IMR-90 (cell line): ENCODE measurements at regions not wholly inside any gene's neighbourhood (a gene's known extent, or its start where the extent isn't known, plus 50 kb on each side); places are given as distances from the start of the nearest gene placed in this dataset.

Experiments
- CEBPB ChIP-seq: IDR thresholded peaks from 2 replicates; pipeline ENCODE4 v1.6.1; 2012; ENCODE audit warnings: low read depth, low read length, improper control_type of control experiment
- POLR2A ChIP-seq: IDR thresholded peaks from 2 replicates; pipeline ENCODE4 v1.6.1; 2012; ENCODE audit warnings: mild to moderate bottlenecking, low read depth, low read length
- RCOR1 ChIP-seq: IDR thresholded peaks from 2 replicates; pipeline ENCODE4 v1.6.1; 2012; ENCODE audit warnings: mild to moderate bottlenecking, low read length, improper control_type of control experiment; ENCODE audit not compliant: insufficient replicate concordance
- TF ChIP-seq, protein P1 (sequence below): conservative IDR thresholded peaks from 2 replicates; pipeline ENCODE4 v1.5.1; 2012; ENCODE audit warnings: mild to moderate bottlenecking, low read depth, low read length, improper control_type of control experiment
- TF ChIP-seq, protein P2 (sequence below): fragments of 150-350 bp; IDR thresholded peaks from 2 replicates; pipeline ENCODE4 v1.6.1; 2016; ENCODE audit warnings: low read depth, mild to moderate bottlenecking, low read length, moderate library complexity, borderline replicate concordance

DNA sequence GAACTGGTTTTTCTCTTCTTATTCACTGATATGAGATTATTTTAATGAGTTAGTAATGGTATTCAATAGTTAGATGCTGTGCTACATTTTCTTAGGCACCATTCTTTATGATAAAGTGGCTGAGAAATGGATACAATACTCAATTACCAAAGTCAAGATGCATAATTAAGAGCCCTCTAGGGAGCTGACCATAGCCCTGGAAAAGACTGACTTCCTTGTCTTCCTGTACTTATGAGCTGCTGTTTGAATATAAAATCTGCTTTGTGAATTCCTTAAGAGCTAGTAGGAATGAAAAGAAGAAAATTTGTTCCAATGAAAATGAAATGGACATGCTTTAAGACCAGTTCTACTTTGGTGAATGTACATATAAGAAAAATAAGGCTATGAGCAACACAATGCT is 452.3 kb downstream of the KCNA4 start:
- TF ChIP-seq, protein P1, sequence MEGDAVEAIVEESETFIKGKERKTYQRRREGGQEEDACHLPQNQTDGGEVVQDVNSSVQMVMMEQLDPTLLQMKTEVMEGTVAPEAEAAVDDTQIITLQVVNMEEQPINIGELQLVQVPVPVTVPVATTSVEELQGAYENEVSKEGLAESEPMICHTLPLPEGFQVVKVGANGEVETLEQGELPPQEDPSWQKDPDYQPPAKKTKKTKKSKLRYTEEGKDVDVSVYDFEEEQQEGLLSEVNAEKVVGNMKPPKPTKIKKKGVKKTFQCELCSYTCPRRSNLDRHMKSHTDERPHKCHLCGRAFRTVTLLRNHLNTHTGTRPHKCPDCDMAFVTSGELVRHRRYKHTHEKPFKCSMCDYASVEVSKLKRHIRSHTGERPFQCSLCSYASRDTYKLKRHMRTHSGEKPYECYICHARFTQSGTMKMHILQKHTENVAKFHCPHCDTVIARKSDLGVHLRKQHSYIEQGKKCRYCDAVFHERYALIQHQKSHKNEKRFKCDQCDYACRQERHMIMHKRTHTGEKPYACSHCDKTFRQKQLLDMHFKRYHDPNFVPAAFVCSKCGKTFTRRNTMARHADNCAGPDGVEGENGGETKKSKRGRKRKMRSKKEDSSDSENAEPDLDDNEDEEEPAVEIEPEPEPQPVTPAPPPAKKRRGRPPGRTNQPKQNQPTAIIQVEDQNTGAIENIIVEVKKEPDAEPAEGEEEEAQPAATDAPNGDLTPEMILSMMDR = no peak
- TF ChIP-seq CEBPB (no peak), POLR2A (no peak), RCOR1 (no peak)
- TF ChIP-seq, protein P2, sequence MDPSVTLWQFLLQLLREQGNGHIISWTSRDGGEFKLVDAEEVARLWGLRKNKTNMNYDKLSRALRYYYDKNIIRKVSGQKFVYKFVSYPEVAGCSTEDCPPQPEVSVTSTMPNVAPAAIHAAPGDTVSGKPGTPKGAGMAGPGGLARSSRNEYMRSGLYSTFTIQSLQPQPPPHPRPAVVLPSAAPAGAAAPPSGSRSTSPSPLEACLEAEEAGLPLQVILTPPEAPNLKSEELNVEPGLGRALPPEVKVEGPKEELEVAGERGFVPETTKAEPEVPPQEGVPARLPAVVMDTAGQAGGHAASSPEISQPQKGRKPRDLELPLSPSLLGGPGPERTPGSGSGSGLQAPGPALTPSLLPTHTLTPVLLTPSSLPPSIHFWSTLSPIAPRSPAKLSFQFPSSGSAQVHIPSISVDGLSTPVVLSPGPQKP = no peak
